HepG2 (cell line): ENCODE measurements at regions not wholly inside any gene's neighbourhood (a gene's known extent, or its start where the extent isn't known, plus 50 kb on each side); places are given as distances from the start of the nearest gene placed in this dataset.
A peak's percentile ranks its signal among the peaks of the same experiment; 100 is the strongest.
"Not testable (repeated sequence)": the region's sequence is repeated elsewhere in the genome, so short reads cannot be mapped to it uniquely, and the experiment has no call there.

Experiments
- AHR ChIP-seq: IDR thresholded peaks from 2 replicates; pipeline ENCODE4 v1.6.1; 2018; ENCODE audit warnings: missing genetic modification reagents, missing compliant biosample characterization
- DBP ChIP-seq: sonication (generic); formaldehyde crosslinking; IDR thresholded peaks from 2 replicates; pipeline ENCODE4 v1.4.0; 2020; ENCODE audit warnings: missing genetic modification reagents; ENCODE audit errors: not compliant biosample characterization
- GTF3A ChIP-seq: sonication (generic); formaldehyde crosslinking; conservative IDR thresholded peaks from 2 replicates; pipeline ENCODE4 v1.4.0; 2020; ENCODE audit warnings: mild to moderate bottlenecking, missing genetic modification reagents
- HOXD1 ChIP-seq: sonication (generic); formaldehyde crosslinking; IDR thresholded peaks from 2 replicates; pipeline ENCODE4 v1.5.0; 2020; ENCODE audit warnings: missing genetic modification reagents
- MNT ChIP-seq: fragments of 450-650 bp; IDR thresholded peaks from 2 replicates; pipeline ENCODE4 v1.6.1; 2016
- NFKB2 ChIP-seq: sonication (generic); formaldehyde crosslinking; IDR thresholded peaks from 2 replicates; pipeline ENCODE4 v1.4.0; 2020; ENCODE audit warnings: missing genetic modification reagents, borderline replicate concordance
- PHF8 ChIP-seq: sonication (generic); formaldehyde crosslinking; IDR thresholded peaks from 2 replicates; pipeline ENCODE4 v1.5.0; 2020; ENCODE audit warnings: missing genetic modification reagents
- RBFOX2 ChIP-seq: fragments of 200-400 bp; formaldehyde crosslinking; IDR thresholded peaks from 2 replicates; pipeline ENCODE4 v1.6.1; 2017; ENCODE audit warnings: low read depth, mild to moderate bottlenecking, low read length
- SAP130 ChIP-seq: IDR thresholded peaks from 2 replicates; pipeline ENCODE4 v1.6.1; 2016; ENCODE audit warnings: low read depth
- THAP9 ChIP-seq: sonication (generic); formaldehyde crosslinking; IDR thresholded peaks from 2 replicates; pipeline ENCODE4; 2020; ENCODE audit warnings: missing genetic modification reagents, mild to moderate bottlenecking, borderline replicate concordance
- TP53 ChIP-seq: sonication (generic); formaldehyde crosslinking; conservative IDR thresholded peaks from 2 replicates; pipeline ENCODE4 v1.4.0; 2020; ENCODE audit warnings: missing genetic modification reagents
- ZBTB40 ChIP-seq, 2 experiments: fragments of 450-650 bp in 1 of 2; sonication (generic) in 1 of 2; formaldehyde crosslinking in 1 of 2; IDR thresholded peaks; 2 replicates each; pipeline versions ENCODE4 v1.6.1 to v1.8.0; 2016 to 2022; ENCODE audit warnings: antibody characterized with exemption in 1 of 2, mild to moderate bottlenecking in 1 of 2, missing genetic modification reagents in 1 of 2
- ZNF180 ChIP-seq: sonication (generic); formaldehyde crosslinking; IDR thresholded peaks from 2 replicates; pipeline ENCODE4 v1.4.0; 2020; ENCODE audit warnings: low read depth, missing genetic modification reagents, borderline replicate concordance
- ZNF709 ChIP-seq: sonication (generic); formaldehyde crosslinking; IDR thresholded peaks from 2 replicates; pipeline ENCODE4 v1.5.0; 2020; ENCODE audit warnings: mild to moderate bottlenecking, missing genetic modification reagents

GRCh38 chr16:21513812-21514473 is 85.4 kb upstream of the METTL9 start (continued):
- TF ChIP-seq ZBTB40 (IDR thresholded peaks at IDR 0.05) (0 out of 2 replicates have a peak, but pooled peaks have one; percentile 10), GTF3A (CRISPR knock-in tag) (0 out of 2 replicates have a peak, but pooled peaks have one; percentile 6), ZNF709 (CRISPR knock-in tag) (0 out of 2 replicates have a peak, but pooled peaks have one; percentile 39), MNT (peak; percentile 34), ZNF180 (CRISPR knock-in tag) (0 out of 2 replicates have a peak, but pooled peaks have one; percentile 47), AHR (CRISPR knock-in tag) (0 out of 2 replicates have a peak, but pooled peaks have one; percentile 9), TP53 (CRISPR knock-in tag) (0 out of 2 replicates have a peak, but pooled peaks have one; percentile 33), RBFOX2 (0 out of 2 replicates have a peak, but pooled peaks have one; percentile 44), HOXD1 (CRISPR knock-in tag) (0 out of 2 replicates have a peak, but pooled peaks have one; percentile 50), THAP9 (0 out of 2 replicates have a peak, but pooled peaks have one; percentile 7), DBP (CRISPR knock-in tag) (peak; percentile 43), PHF8 (CRISPR knock-in tag) (0 out of 2 replicates have a peak, but pooled peaks have one; percentile 24), SAP130 (CRISPR knock-in tag) (0 out of 2 replicates have a peak, but pooled peaks have one; percentile 10), NFKB2 (CRISPR knock-in tag) (peak; percentile 6; the same call in 1 of the 2 replicates)
- TF ChIP-seq ZBTB40 (CRISPR knock-in tag; IDR thresholded peaks at IDR 0.05) = not testable (repeated sequence)
